IPS-NIHi11 (cell line): ENCODE measurements at regions not wholly inside any gene's neighbourhood (a gene's known extent, or its start where the extent isn't known, plus 50 kb on each side); places are given as distances from the start of the nearest gene placed in this dataset.
"Not testable (repeated sequence)": the region's sequence is repeated elsewhere in the genome, so short reads cannot be mapped to it uniquely, and the experiment has no call there.

Source experiments
- DNase-seq: peaks from one replicate; pipeline ENCODE4 v3.0.0; 2012; ENCODE audit warnings: mixed read lengths, low spot score

DNA sequence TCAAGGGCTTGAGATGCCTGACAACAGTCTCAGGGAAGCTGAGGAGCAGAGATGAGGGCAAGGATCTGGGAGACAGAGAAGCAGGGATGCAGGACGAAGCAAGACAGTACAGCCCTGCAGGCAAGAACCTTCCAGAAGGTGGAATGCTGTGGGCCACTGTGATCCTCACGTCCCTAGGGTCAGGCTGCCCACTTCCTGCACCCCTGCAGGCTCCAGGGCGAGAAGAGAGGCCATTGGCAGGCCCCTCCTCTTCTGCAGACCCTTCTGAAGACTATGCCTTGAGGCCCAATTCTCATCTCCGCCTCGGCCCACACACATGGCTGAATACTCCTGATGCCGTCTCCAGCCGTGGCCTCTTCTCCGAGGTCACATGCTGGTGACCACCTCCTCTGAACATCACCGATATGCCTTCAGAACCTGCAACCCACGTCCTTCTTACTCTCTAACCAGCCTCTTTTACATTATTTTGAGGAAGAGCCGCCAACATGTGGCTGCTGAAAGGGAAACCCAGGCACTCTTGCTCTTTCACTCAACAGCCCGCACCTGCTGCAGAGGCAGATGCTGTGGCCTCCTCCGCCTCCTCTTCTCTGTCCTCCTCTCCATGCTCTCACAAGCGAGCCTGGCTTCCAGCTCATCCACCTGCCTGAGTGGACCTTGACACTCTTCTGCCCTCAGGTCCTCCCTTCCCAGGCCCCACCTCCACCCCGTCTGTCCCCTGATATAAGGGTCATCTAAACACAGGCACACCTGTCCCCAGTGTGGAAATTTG lies 181.5 kb downstream of the IRX2 start:
- no peak for DNase-seq

DNA sequence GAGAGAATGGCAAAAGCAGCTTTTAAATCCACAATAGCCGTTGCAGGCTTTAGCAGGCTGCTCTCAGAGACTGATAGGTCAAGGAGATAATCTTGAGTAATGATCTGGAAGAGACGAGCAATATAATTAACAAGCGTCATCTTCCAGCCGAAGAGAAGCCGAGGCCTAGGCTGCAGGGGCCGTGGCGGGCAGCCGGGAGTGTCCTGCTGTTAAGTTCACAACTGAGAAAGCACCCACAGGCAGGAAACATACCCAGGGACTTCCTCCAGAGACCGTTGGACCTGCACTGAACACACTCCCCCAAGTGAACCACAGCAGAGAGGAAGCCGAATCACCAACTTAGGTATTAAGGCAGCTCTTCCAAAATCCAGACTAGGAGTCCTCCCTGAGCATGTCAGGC lies 182.3 kb downstream of the IRX2 start:
- DNase-seq, result no peak

DNA sequence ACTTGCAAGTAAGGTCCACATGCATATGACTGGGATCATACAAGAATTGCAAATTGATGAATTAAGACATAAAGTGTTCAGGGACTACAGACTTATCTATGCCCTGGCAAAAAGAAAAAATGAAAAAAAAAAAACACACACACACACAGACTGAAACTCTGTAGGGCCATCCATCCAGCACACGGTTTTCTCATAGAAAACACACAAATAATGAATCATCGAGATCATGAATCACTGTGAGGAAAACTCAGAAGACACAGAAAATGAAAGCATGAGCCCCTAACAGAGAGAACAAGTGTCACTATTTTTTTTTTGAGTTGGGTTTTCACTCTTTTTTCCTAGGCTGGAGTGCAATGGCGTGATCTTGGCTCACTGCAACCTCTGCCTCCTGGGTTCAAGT lies 185.2 kb downstream of the IRX2 start:
- no peak for DNase-seq

DNA sequence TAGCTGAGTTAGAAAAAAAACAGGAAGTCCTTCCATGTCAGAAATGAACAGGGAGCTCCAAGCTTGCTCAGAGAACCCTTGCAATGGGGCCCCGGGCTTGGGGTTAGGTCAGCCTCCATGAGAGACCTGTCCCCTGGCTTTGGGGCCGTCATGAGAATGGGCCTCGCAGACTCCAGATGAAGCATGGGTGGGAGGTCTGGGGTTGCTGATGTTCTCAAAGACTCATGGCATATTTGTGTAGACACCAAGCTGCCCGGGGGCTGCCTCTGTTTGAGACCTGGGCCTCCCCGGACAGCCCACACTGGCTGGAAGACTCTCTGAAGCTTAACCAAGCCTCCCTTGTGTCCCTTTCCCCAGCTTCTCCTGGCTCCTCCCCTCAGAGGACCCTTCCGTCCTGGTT lies 186.3 kb downstream of the IRX2 start:
- no peak for DNase-seq

DNA sequence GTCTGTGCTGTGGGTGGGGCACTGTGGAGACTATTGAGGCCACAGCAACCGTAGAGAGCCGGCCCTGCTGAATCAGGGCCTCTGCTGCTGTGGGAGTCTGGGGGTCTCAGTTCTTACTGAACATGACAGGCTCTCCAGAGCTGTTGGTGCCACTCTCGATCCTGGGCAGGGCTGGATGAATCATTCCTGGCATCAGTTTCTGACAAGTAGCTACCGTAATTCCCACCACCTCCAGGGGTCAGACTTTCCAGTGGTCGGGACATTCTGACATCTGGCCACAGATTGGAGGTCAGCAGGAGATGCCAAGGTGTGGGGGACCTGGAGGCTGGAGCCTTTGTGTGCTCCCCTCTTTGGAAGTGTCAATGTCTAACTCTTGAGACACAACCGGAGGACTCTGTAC lies 188.4 kb downstream of the IRX2 start:
- peak; percentile 52 for DNase-seq

DNA sequence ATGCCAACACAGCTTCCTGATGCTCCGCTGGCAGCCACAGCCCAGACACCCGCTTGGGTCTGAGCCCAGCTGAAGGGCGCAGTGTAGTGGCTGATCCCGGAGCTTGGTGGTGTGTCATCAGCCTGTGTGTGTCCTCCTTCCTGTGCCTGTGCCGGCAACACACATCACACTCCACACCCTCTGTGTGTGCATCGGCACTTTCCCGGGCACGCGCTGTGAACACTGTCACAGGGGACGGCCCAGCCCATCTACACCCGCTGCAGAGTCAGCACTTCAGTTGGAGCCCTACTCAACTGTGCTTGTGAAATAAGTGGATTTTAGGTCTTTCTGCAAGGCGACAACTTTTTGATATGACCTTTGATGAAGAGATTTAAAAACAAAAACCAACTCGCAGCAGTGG lies 189.4 kb downstream of the IRX2 start:
- no peak for DNase-seq

DNA sequence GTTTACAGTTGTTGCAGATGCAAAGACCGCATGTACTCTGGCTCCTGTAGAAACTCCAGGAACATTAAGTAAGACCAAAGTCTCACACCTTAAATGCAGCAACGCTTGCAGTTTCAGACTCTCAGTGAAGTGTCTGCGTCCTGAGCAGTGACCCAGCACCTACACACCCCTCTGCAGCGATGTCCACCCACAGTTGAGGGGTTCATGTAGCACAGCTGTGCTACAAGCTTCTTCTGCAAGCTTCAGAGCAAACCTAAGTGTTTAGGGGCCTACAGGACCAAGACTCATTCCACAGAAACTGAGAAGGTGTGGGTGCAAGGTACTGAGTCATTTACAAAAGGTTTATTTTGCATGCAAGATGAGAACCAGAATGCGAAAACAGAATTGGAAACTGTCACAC lies 191.0 kb downstream of the IRX2 start:
- no peak for DNase-seq

DNA sequence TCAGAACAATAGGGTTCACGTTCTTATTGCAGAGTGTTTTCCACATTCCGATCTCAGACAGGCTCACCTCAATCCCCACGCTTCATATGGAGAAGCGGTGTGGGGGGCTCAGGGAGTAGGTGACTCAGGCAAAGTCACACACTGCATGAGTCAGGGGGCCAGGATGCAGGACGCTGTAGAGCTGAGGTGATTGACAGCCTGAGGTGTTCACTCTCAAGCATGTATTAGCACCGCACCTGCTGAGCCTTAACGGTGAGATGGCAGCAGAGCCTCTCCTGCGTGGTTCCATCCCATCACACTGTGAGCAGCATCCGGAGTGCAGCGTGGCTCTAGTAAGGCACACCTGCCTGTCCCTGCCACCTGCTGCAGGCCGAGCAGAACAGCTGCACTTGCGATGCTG lies 194.0 kb downstream of the IRX2 start:
- no peak for DNase-seq

DNA sequence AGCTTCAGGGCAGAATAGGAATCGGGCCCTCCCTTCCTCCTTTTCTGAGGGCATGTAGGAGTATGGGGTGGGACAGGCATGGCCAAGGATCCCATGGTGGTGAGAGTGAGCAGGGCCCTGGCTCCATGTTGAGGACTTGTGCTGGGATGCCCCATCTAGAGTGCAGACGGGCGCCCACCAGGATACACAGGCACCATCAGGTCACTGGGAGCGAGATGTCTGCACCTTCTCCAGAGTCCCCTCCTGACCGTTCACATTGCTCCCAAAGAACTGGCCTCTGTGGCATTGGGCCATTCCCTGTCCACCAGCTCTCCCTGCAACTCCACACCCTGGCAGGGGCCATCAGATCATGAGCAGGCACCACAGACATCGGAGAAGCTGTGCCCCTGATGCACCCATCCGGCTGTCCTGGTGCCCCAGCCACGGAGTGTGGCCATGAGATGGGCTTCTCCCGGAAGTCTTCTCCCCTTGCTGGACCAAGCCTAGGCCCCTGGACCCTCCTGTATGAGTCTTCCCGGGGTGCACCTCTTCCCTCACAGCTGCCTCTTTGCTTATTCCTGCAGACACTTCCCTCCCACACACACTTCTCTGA lies 195.0 kb downstream of the IRX2 start:
- no peak for DNase-seq

DNA sequence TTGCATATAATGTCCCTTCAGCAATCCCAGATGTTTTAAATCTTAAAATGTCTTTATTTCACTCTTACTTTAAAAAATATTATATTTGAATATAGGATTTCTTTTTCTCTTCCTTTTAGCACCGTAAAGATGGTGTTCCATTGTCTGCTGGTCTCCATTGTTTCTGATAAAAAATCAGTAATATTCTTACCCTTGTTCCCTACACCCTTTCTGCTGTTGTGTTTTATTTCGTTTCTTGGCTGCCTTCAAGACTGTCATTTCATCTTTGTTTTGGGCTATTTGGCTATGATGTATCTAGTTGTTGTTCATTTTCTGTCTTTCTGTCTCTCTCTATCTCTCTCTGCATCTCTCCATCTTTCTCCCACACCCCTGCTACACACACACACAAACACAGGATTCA lies 197.9 kb downstream of the IRX2 start:
- DNase-seq, result no peak

DNA sequence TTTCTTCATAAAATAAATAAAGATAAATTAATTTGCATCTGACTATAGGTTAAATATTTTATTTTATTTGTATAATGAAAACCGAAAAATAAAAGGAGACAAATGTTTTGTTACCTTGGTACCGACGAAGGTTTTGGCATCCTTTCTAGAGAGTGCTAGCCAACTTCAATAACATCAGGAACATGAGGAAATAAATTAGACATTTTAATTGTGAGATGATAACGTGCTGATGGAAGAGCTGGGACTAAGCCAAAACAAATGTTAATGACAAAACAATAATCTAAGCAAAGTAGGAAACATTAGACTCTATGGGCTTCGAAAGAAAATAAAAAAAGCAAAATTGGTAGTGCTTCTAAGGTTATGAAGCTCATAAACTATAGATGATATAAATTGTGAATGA lies 201.0 kb downstream of the IRX2 start:
- DNase-seq, result no peak

DNA sequence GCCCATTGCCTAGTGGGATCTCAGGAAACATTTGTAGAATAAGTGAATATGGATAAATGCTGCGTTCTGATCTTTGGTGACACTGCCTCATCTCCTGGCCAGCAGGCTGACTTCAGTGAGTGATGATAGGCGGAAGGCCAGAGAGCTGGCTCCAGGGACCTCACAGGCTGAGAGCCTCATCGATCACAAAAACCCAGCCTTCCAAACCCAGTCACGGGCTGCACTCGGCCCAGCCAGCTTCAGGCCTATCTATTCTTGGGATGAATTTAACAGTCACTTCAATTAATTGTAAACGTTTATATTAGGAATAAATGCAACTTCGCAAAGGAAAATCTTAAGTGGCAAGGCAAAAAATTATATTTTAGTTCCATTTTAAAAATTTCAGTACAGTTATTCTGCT lies 201.6 kb downstream of the IRX2 start:
- no peak for DNase-seq

DNA sequence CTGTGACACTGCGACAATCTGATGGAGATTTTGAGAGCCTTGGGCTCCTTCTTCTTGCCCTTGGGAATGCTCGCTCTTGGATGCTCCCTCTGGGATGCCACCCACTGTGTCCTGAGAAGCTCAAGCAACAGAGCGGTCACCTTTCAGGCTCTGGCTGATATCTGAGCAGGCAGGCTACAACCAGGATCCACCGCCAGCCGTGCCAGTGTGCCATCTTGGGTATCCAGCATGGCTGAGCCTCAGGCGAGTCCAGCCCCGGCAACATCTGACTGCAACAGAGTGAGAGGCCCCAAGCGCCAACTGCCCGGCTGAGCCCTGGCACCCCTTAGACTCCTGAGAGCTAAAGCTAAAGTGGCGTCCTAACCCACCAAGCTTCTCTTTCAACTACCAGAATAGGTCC lies 202.1 kb downstream of the IRX2 start:
- DNase-seq, result no peak

DNA sequence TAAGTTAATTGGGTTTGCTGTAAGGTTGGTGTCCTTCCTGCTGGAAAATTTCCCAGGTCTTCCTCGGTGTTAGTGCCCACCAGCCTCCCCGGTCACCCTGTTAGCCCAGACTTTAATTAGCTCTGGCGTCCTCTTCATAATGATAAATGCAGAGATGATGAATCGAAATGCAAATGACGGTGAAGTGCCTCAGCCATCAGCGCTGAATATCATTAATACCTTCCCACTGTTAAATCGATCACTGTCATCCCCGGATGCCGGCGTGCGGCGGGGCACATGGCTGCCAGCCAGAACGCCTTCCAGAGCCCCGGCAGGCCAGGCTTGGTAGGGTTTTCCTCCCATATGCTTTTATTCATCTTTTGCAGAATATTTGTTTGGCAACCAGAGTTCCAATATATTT lies 204.5 kb downstream of the IRX2 start:
- DNase-seq, result no peak

DNA sequence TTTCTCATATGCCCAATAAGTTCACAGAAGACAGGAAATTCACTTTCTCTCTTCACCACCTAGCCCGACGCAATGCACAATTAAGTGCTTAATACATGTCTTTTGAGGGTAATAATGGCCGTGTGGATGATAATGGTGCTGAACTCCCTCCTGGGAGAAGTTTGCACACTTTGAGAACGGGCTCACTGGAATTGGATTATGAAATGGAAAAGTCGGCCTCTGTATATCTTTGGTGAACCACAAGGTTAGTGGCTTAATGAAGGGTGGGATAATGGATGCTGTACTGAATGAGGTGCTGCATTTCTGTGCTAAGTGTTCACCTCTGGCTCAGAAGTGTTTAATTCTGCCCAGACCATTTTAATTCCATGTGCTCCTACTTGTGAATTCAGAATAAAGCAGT lies 207.5 kb downstream of the IRX2 start:
- DNase-seq, result no peak

DNA sequence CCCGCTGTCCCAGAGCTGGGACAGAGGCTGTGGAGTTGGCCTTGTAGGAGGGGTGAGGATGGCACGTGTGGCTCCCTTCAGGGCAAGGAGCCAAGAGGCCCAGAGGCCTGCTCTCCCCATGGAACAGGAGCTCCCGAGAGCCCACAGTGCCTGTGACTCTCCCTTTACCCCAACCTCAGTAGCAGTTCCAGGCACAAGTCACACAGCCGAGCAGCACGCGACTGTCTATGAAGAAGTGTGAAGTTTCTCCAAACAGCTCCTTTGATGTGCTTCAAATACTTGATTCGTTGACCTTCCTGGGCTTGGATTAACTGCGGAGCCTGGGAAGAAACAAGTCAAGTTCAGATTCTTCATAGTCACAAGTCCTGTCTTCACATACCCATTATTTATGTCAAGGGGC lies 208.7 kb downstream of the IRX2 start:
- DNase-seq, result no peak

DNA sequence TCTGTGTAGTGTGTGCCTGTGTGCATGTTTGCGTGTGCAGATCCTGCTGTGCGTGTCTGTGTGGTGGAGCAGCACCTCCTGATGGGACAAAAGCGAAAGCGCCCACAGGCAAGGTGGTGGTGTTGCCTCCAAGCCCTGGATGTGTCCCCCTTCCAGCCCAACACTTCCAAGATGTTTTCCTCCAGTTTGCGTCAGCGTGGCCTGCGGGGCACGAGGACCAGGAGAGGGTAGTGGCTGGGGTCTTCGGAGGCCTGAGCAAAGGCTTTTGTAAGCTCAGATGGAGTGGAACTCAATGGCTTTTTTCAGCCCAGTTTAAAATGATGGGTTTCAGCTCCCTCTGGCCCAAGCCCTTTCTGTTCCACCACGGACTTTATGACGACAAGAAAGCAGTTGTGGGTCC lies 209.5 kb downstream of the IRX2 start:
- DNase-seq, result no peak

DNA sequence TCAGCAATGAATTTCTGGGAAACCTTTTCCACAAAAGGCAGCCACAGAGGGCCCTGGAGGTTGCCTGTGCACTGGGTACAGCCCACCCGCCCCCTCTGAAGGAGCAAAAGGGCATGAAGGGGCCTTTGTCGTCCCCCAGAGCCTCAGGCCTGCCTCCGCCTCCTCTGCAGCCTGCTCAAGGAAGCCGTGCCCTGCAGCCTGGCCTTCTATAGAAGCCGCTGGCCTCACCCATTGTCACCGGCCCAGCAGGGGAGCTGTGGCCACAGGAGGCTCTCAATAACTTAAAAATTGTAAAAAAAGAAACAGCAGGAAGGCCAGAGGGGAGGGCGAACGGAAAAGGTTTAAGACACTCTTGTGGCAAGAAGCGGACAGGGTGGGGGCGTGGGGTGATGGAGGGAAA lies 213.3 kb downstream of the IRX2 start:
- peak; percentile 58 for DNase-seq

DNA sequence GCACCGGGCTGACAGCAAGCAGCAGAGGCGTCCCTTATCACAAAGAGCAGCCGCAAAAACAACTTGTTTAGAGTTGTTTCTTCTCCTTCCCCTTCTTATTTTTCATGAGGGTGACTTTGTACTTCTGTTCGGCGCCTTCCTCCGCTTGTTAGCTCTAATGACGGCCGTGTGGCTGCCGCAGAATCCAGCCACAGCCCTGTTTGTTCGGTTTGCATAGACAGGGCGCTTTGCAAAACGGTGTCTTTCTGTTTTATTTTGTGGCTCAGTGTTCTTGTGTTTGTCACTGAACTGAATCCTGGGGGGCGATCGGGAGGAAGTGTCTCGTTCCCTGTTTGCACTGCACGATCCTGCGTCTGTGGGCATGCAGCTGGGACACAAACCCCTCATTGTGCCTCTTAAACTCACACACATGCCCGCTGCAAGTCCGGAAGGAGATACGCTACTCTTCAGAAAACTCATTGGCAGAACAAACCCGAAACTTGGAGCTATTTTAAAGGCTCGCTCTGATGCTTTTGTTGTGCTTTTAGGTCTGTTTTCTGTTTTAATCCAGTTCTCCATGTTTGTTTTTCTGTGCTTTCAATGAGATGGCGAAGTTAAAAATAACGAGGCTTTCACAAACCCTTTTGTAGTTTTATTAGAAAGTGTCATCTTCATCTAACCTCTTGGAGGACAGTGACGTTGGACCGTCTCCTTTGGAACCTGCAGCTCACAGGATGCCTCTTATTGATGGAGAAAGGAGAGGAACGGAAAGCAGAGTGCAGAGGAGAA lies 213.9 kb downstream of the IRX2 start:
- no peak for DNase-seq

DNA sequence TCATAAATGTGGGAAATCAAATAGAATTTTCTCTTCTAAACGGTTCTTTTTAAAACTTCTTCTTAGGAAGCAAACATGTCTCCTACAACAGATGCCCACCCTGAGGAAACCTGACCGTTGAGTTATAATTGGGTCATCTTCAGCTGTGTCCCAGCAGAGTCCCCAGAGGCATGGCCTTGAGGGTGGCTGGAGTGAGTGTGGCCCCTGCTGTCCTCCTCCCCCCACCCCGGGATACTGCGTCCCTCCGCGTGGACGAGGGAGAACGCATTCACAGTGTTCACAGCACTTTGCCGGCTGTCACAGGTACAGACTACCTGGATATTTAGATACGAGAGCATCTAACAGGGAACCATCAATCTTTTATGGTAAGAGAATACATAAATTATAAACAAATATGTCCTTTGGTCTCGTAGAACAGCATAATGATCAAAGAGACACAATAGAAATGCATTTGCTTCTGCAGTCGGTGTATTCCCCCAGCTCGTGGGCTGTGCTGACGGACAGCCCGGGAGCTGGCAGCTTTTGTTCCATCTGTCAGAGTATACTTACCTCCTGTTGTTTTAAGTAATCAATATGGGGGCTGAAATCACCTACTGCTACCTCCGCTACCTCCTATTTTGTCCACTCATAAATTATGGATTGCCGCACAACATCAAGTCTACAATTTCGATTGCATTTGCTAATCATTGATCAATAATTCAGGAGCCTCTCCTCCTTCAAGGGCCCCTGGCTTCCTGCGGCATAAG lies 214.7 kb downstream of the IRX2 start:
- DNase-seq, result no peak

DNA sequence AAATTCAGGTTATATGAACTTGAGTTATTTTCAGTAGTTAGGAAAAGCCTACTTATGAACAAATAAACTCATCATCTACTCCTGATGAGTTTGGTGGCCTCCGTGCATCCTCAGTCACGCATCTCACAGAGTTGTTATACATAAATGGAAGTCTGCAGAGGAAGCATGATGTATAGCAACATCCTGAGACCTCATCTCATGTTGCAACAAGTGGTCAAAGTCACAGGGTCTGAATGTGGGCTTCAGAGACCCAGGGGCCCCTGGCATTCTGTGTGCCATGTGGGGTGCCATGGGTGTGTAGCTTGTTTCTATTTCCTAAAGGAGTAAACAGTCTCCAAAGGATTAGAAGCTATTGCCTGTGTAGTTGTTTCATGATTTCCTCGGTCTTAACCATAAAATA lies 216.5 kb downstream of the IRX2 start:
- no peak for DNase-seq

DNA sequence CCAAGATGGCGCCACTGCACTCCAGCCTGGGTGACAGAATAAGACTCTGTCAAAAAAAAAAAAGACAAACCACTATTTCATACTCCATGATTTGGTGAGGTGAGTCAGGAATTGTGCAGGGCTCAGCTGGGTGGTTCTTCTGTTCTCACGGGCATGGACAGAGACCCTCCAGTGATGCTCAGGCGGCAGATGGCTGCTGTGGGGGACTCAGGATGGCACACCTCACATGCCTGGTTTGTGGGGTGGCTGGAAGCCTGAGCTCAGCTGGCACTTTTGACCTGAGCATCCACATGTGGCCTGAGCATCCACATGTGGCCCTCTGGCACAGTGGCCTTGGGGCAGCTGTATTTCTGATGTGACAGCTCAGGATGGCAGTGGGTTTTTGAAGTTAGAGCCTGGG lies 217.2 kb downstream of the IRX2 start:
- DNase-seq, result no peak

DNA sequence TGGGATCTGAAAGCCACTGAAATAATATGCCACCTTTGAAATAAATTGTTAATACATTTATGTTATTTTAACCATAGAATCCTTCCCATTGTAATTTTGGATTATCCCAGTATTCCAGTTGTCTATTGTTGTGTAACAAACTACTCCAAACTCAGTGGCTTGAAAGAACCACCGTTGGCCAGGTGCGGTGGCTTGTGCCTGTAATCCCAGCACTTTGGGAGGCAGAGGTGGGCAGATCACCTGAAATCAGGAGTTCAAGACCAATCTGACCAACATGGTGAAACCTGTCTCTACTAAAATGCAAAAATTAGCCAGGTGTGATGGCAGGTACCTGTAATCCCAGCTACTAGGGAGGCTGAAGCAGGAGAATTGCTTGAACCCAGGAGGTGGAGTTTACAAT lies 217.6 kb downstream of the IRX2 start:
- not testable (repeated sequence) for DNase-seq
